Liver (tissue), 8 donors: ENCODE measurements at regions not wholly inside any gene's neighbourhood (a gene's known extent, or its start where the extent isn't known, plus 50 kb on each side); places are given as distances from the start of the nearest gene placed in this dataset.

Experiments used
- DNase-seq: peaks from one replicate; pipeline ENCODE4 v3.0.0-alpha.2; 2017; ENCODE audit warnings: low spot score
- H3K27ac ChIP-seq, 2 donors: one replicate each; pipeline ENCODE4 v1.7.0; 2013; ENCODE audit warnings: inconsistent platforms in 2 of 2, low read length in 2 of 2, control low read depth in 1 of 2, low read depth in 1 of 2, mild to moderate bottlenecking in 1 of 2
- H3K27me3 ChIP-seq, 4 donors: one replicate each; pipeline versions ENCODE4 v1.6.1 to v1.7.0; 2013; ENCODE audit warnings: low read length in 3 of 4, inconsistent platforms in 1 of 4, mild to moderate bottlenecking in 1 of 4, moderate library complexity in 1 of 4; ENCODE audit not compliant: control insufficient read depth in 4 of 4, insufficient read depth in 4 of 4
- H3K36me3 ChIP-seq, 4 donors: one replicate each; pipeline versions ENCODE4 v1.6.1 to v1.7.0; 2013; ENCODE audit warnings: low read length in 3 of 4, mild to moderate bottlenecking in 3 of 4, low read depth in 1 of 4, moderate library complexity in 1 of 4; ENCODE audit not compliant: control insufficient read depth in 4 of 4, insufficient read depth in 3 of 4
- H3K4me1 ChIP-seq, 4 donors: one replicate each; pipeline versions ENCODE4 v1.6.1 to v1.7.0; 2013; ENCODE audit warnings: low read length in 3 of 4, mild to moderate bottlenecking in 3 of 4, moderate library complexity in 1 of 4; ENCODE audit not compliant: control insufficient read depth in 4 of 4, insufficient read depth in 4 of 4
- H3K4me3 ChIP-seq, 3 donors: one replicate each; pipeline versions ENCODE4 v1.6.1 to v1.7.0; 2013; ENCODE audit warnings: low read length in 3 of 3, control low read depth in 1 of 3, low read depth in 1 of 3, mild to moderate bottlenecking in 1 of 3
- H3K9ac ChIP-seq, 2 donors: one replicate each; pipeline ENCODE4 v1.7.0; 2013; ENCODE audit warnings: low read length in 2 of 2, mild to moderate bottlenecking in 2 of 2, moderate library complexity in 2 of 2, control low read depth in 1 of 2, low read depth in 1 of 2
- H3K9me3 ChIP-seq, 4 donors: one replicate each; pipeline versions ENCODE4 v1.6.1 to v1.7.0; 2013; ENCODE audit warnings: low read length in 3 of 4; ENCODE audit not compliant: control insufficient read depth in 4 of 4
- CTCF ChIP-seq: fragments of 150-350 bp; IDR thresholded peaks from 2 replicates; pipeline ENCODE4 v1.5.1; 2017; ENCODE audit warnings: improper control_type of control experiment, low read depth, low read length; ENCODE audit not compliant: missing input control
- EGR1 ChIP-seq, 2 donors: IDR thresholded peaks; 2 replicates each; pipeline ENCODE4 v1.6.1; 2016 to 2018; ENCODE audit warnings: antibody characterized with exemption in 2 of 2, low read depth in 2 of 2
- FOXA1 ChIP-seq: IDR thresholded peaks from 2 replicates; pipeline ENCODE4 v1.6.1; 2016; ENCODE audit warnings: antibody characterized with exemption
- FOXA2 ChIP-seq: IDR thresholded peaks from 2 replicates; pipeline ENCODE4 v1.6.1; 2016; ENCODE audit warnings: antibody characterized with exemption
- HNF4A ChIP-seq, 2 donors: conservative IDR thresholded peaks; 2 replicates each; pipeline ENCODE4 v1.6.1; 2016; ENCODE audit warnings: antibody characterized with exemption in 2 of 2, mild to moderate bottlenecking in 2 of 2
- HNF4G ChIP-seq: IDR thresholded peaks from 2 replicates; pipeline ENCODE4 v1.6.1; 2016; ENCODE audit warnings: antibody characterized with exemption
- JUND ChIP-seq, 2 donors: IDR thresholded peaks; 2 replicates each; pipeline ENCODE4 v1.6.1; 2016; ENCODE audit warnings: antibody characterized with exemption in 2 of 2
- NR2F2 ChIP-seq: IDR thresholded peaks from 2 replicates; pipeline ENCODE4 v1.6.1; 2016; ENCODE audit warnings: antibody characterized with exemption
- RAD21 ChIP-seq, 2 donors: IDR thresholded peaks; 2 replicates each; pipeline ENCODE4 v1.6.1; 2016; ENCODE audit warnings: antibody characterized with exemption in 2 of 2, mild to moderate bottlenecking in 2 of 2
- RXRA ChIP-seq, 2 donors: IDR thresholded peaks; 2 replicates each; pipeline ENCODE4 v1.6.1; 2017 to 2018; ENCODE audit warnings: antibody characterized with exemption in 2 of 2, mild to moderate bottlenecking in 1 of 2
- SP1 ChIP-seq: IDR thresholded peaks from 2 replicates; pipeline ENCODE4 v1.6.1; 2018; ENCODE audit warnings: antibody characterized with exemption, mild to moderate bottlenecking
- YY1 ChIP-seq: IDR thresholded peaks from 2 replicates; pipeline ENCODE4 v1.6.1; 2016; ENCODE audit warnings: antibody characterized with exemption, mild to moderate bottlenecking
- WGBS: extraction: QIAGEN DNeasy Blood & Tissue Kit; methylation state at CpG from one replicate; pipeline ENCODE4 v1.1.7; 2013; 5-methylcytosine and 5-hydroxymethylcytosine counted together
- TF ChIP-seq, protein P1 (sequence below): IDR thresholded peaks from 2 replicates; pipeline ENCODE4 v1.6.1; 2016; ENCODE audit warnings: antibody characterized with exemption
- TF ChIP-seq, protein P2 (sequence below): IDR thresholded peaks from 2 replicates; pipeline ENCODE4 v1.6.1; 2016; ENCODE audit warnings: antibody characterized with exemption, mild to moderate bottlenecking
- TF ChIP-seq, protein P3 (sequence below): IDR thresholded peaks from 2 replicates; pipeline ENCODE4 v1.6.1; 2016; ENCODE audit warnings: antibody characterized with exemption
- donor health status: healthy.
- donor health status: healthy.
- donor health status: healthy.
- donor health status: healthy.
- donor health status: healthy.

DNA sequence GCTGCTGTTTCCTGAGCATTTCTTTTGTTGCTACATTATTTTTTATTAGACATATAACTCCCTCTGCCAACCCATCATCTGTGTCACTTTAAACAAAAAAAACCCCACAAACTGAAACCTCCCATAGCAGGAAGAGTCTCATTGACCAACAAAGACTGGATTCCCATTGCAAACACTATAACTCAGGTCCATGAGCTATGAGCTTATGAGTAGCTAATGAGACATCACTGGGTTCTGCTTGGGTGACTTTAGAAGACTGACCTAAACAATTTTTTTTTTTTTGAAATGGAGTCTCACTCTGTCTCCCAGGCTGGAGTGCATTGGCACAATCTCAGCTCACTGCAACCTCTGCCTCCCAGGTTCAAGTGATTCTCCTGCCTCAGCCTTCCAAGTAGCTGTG lies 212.8 kb downstream of the LTN1 start:
- H3K27ac ChIP-seq = no peak overlapping the region
- H3K9me3 ChIP-seq = no peaks in the 10 kb centered on the region
- no peaks in the 10 kb centered on the region for H3K4me1 ChIP-seq
- H3K4me3 ChIP-seq = no peak overlapping the region
- H3K27me3 ChIP-seq = no peaks in the 10 kb centered on the region
- DNase-seq = no peak
- TF ChIP-seq FOXA2 (no peak), HNF4A (conservative IDR thresholded peaks at IDR 0.05) (no peak), CTCF (no peak), JUND (IDR thresholded peaks at IDR 0.05) (no peak)
- TF ChIP-seq, protein P1, sequence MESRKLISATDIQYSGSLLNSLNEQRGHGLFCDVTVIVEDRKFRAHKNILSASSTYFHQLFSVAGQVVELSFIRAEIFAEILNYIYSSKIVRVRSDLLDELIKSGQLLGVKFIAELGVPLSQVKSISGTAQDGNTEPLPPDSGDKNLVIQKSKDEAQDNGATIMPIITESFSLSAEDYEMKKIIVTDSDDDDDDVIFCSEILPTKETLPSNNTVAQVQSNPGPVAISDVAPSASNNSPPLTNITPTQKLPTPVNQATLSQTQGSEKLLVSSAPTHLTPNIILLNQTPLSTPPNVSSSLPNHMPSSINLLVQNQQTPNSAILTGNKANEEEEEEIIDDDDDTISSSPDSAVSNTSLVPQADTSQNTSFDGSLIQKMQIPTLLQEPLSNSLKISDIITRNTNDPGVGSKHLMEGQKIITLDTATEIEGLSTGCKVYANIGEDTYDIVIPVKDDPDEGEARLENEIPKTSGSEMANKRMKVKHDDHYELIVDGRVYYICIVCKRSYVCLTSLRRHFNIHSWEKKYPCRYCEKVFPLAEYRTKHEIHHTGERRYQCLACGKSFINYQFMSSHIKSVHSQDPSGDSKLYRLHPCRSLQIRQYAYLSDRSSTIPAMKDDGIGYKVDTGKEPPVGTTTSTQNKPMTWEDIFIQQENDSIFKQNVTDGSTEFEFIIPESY = no peak
- H3K36me3 ChIP-seq = no peaks in the 10 kb centered on the region
- no peak overlapping the region for H3K9ac ChIP-seq

- Histone ChIP-seq H3K4me3 (no peak overlapping the region), H3K27ac (no peak overlapping the region), H3K9ac (no peak overlapping the region), H3K4me1 (peaks cover 6 to 22% (median 22%) of the 10 kb centered on the region in 4 donors), H3K27me3 (no peaks in the 10 kb centered on the region), H3K36me3 (no peaks in the 10 kb centered on the region), H3K9me3 (no peaks in the 10 kb centered on the region)
- TF ChIP-seq NR2F2 (no peak), SP1 (no peak), FOXA1 (no peak), HNF4G (no peak), RXRA (IDR thresholded peaks at IDR 0.05) (no peak), RAD21 (IDR thresholded peaks at IDR 0.05) (no peak), JUND (IDR thresholded peaks at IDR 0.05) (no peak), EGR1 (IDR thresholded peaks at IDR 0.05; ENCODE audit: low read depth in 2 of 2) (no peak), YY1 (no peak)
- TF ChIP-seq, protein P2, sequence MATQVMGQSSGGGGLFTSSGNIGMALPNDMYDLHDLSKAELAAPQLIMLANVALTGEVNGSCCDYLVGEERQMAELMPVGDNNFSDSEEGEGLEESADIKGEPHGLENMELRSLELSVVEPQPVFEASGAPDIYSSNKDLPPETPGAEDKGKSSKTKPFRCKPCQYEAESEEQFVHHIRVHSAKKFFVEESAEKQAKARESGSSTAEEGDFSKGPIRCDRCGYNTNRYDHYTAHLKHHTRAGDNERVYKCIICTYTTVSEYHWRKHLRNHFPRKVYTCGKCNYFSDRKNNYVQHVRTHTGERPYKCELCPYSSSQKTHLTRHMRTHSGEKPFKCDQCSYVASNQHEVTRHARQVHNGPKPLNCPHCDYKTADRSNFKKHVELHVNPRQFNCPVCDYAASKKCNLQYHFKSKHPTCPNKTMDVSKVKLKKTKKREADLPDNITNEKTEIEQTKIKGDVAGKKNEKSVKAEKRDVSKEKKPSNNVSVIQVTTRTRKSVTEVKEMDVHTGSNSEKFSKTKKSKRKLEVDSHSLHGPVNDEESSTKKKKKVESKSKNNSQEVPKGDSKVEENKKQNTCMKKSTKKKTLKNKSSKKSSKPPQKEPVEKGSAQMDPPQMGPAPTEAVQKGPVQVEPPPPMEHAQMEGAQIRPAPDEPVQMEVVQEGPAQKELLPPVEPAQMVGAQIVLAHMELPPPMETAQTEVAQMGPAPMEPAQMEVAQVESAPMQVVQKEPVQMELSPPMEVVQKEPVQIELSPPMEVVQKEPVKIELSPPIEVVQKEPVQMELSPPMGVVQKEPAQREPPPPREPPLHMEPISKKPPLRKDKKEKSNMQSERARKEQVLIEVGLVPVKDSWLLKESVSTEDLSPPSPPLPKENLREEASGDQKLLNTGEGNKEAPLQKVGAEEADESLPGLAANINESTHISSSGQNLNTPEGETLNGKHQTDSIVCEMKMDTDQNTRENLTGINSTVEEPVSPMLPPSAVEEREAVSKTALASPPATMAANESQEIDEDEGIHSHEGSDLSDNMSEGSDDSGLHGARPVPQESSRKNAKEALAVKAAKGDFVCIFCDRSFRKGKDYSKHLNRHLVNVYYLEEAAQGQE = no peak
- TF ChIP-seq, protein P3, sequence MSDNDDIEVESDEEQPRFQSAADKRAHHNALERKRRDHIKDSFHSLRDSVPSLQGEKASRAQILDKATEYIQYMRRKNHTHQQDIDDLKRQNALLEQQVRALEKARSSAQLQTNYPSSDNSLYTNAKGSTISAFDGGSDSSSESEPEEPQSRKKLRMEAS = no peak
- TF ChIP-seq, protein P1 = no peak
- no peak for DNase-seq
- WGBS = 88% methylated on average over 2 of the region's 2 CpGs
These were observed 216.4 kb downstream of the LTN1 start for GRCh38 chr21:28776251-28776650.
